NCI-H2171 (cell line): ENCODE measurements at regions not wholly inside any gene's neighbourhood (a gene's known extent, or its start where the extent isn't known, plus 50 kb on each side); places are given as distances from the start of the nearest gene placed in this dataset.

Experiments used
- DNase-seq: peaks from one replicate; lab custom pipeline; 2025; lab: John Stamatoyannopoulos, UW

- no peak for DNase-seq
These were observed 118.5 kb upstream of the HS6ST1 start for GRCh38 chr2:128437204-128437565.

GRCh38 chr2:128438091-128438490 lies 119.4 kb upstream of the HS6ST1 start:
- DNase-seq, result no peak

GRCh38 chr2:128438586-128438985 lies 119.9 kb upstream of the HS6ST1 start:
- no peak for DNase-seq

- DNase-seq, result no peak
These were observed 120.5 kb upstream of the HS6ST1 start for GRCh38 chr2:128439031-128439790.

GRCh38 chr2:128439791-128440665 lies 121.4 kb upstream of the HS6ST1 start:
- no peak for DNase-seq

GRCh38 chr2:128440666-128441340 lies 122.1 kb upstream of the HS6ST1 start:
- no peak for DNase-seq

- no peak for DNase-seq
These were observed 122.8 kb upstream of the HS6ST1 start for GRCh38 chr2:128441341-128442052.

GRCh38 chr2:128442053-128442751 lies 123.5 kb upstream of the HS6ST1 start:
- DNase-seq, result no peak

- DNase-seq, result no peak
These were observed 124.2 kb upstream of the HS6ST1 start for GRCh38 chr2:128442891-128443302.

- DNase-seq, result peak; percentile 76
These were observed 125.6 kb upstream of the HS6ST1 start for GRCh38 chr2:128444121-128444771.

GRCh38 chr2:128444816-128445522 lies 126.3 kb upstream of the HS6ST1 start:
- DNase-seq, result peak; percentile 51

GRCh38 chr2:128445523-128445900 lies 126.8 kb upstream of the HS6ST1 start:
- DNase-seq, result no peak

- no peak for DNase-seq
These were observed 127.6 kb upstream of the HS6ST1 start for GRCh38 chr2:128446049-128446873.

- no peak for DNase-seq
These were observed 128.3 kb upstream of the HS6ST1 start for GRCh38 chr2:128446874-128447537.

GRCh38 chr2:128447538-128447995 lies 128.9 kb upstream of the HS6ST1 start:
- no peak for DNase-seq

GRCh38 chr2:128448331-128449225 lies 129.9 kb upstream of the HS6ST1 start:
- DNase-seq, result no peak

- DNase-seq, result no peak
These were observed 130.8 kb upstream of the HS6ST1 start for GRCh38 chr2:128449226-128450061.
